Activated naive CD8-positive, alpha-beta T cell treated with anti-CD3 and anti-CD28 coated beads, Interleukin-2, amount 10 ng/mL, durations not matched to agents 7 days and 5 days (primary cell): ENCODE measurements at regions not wholly inside any gene's neighbourhood (a gene's known extent, or its start where the extent isn't known, plus 50 kb on each side); places are given as distances from the start of the nearest gene placed in this dataset.

Source experiments
- ATAC-seq: fragments of 150-1000 bp; cut with Tn5 transposase; one replicate; pipeline ENCODE4 v1.10.0; 2021; ENCODE audit warnings: low read depth, moderate library complexity
- POLR2A ChIA-PET: fragments of 350-600 bp; sonication (Branson Sonifier 250); formaldehyde crosslinking; loops from one replicate; lab custom pipeline; 2021; ENCODE audit warnings: antibody characterized with exemption; lab: Charles Lee
- DNase-seq: peaks from one replicate; pipeline ENCODE4 v3.0.0; 2021
- H3K27ac Mint-ChIP-seq: one replicate; pipeline ENCODE4 v1.8.0; 2022; ENCODE audit warnings: mild to moderate bottlenecking, mixed read lengths
- H3K27me3 Mint-ChIP-seq: one replicate; pipeline ENCODE4 v1.8.0; 2022; ENCODE audit warnings: mild to moderate bottlenecking, moderate library complexity, mixed read lengths
- H3K36me3 Mint-ChIP-seq: one replicate; pipeline ENCODE4 v1.8.0; 2021; ENCODE audit warnings: mild to moderate bottlenecking, mixed read lengths
- H3K4me1 Mint-ChIP-seq: one replicate; pipeline ENCODE4 v1.8.0; 2021; ENCODE audit warnings: mixed read lengths
- H3K4me3 Mint-ChIP-seq: one replicate; pipeline ENCODE4 v1.8.0; 2022; ENCODE audit warnings: mild to moderate bottlenecking, moderate library complexity, mixed read lengths
- H3K9me3 Mint-ChIP-seq: one replicate; pipeline ENCODE4 v1.8.0; 2021; ENCODE audit warnings: mixed read lengths

DNA sequence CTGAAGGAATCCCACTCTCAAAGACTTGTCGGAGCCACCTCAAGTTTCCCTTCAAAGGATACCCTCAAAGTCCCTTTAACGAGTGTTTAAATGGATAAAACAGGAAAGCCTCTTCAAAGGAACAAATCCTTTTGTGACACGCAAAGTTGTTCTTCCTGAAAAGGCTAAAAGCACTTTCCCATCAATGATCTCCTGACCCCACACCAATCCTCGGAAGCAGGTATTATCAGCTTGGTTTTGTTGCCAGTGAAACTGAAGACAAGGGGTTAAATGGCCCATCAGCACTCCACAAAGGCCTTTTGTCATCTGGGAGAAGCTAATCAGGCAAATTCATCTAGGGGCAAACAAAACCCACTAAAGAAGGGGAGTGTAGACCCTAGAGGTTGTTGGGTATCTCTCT is 418.0 kb upstream of the ID2 start:
- DNase-seq = no peak
- Mint-ChIP-seq H3K9me3 (peaks cover 6% of the 10 kb centered on the region), H3K4me1 (peaks cover 11% of the 10 kb centered on the region), H3K4me3 (no peak overlapping the region), H3K36me3 (peaks cover 5% of the 10 kb centered on the region), H3K27me3 (peaks cover 18% of the 10 kb centered on the region), H3K27ac (no peak overlapping the region)
- POLR2A ChIA-PET = no interaction called here
- ATAC-seq = no peak

DNA sequence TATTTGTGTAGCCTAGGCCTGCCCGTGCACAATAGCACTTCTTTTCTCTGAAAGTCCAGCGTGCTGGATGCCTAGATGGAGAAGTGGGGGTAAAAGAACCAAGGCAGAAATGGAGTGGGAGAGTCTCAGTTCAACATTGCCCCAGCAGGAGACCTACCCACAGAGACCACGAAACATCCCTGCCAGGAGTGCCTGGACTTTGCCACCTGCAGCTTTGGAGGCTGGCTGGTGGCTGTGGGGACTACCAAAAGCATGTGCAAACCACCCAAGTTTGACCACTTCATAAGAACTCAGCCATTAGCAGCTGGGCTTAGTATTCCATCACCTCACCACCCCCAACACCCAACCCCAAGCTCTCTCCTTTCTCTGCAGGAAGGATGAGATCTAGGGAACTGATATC is 416.9 kb upstream of the ID2 start:
- Mint-ChIP-seq H3K27ac (no peak overlapping the region), H3K9me3 (peaks cover 6% of the 10 kb centered on the region), H3K4me1 (peaks cover 10% of the 10 kb centered on the region), H3K36me3 (peaks cover 5% of the 10 kb centered on the region), H3K27me3 (peaks cover 18% of the 10 kb centered on the region), H3K4me3 (no peak overlapping the region)
- POLR2A ChIA-PET = no interaction called here
- no peak for ATAC-seq
- no peak for DNase-seq

GRCh38 chr2:8265476-8266226 is 416.2 kb upstream of the ID2 start:
- Mint-ChIP-seq H3K36me3 (peaks cover 5% of the 10 kb centered on the region), H3K9me3 (peaks cover 6% of the 10 kb centered on the region), H3K27ac (no peak overlapping the region), H3K4me1 (peaks cover 10% of the 10 kb centered on the region), H3K27me3 (peaks cover 15% of the 10 kb centered on the region), H3K4me3 (no peak overlapping the region)
- ATAC-seq (no peak), DNase-seq (no peak)
- POLR2A ChIA-PET = no interaction called here

DNA sequence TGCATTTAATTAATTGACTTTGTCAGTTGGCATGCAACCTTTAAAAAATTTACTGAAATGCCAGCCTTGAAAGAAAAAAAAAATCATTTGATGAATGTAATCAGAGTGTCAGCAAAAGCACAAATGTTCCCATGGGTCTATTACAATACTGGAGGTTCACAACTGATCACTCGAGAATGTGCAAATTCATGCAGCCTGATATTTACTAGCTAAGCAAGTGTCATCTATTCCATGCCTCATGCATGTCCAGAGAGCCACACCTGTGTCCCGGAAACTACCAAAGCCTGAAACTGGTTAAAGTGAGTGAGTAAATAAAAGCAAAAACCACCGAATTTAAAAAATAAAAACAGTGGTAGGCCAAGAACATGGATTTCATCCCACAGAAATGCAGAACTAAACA is 415.3 kb upstream of the ID2 start:
- no peak overlapping the region for H3K4me3 Mint-ChIP-seq
- POLR2A ChIA-PET = no interaction called here
- DNase-seq (no peak), ATAC-seq (no peak)
- peaks cover 7% of the 10 kb centered on the region for H3K9me3 Mint-ChIP-seq
- H3K27ac Mint-ChIP-seq = no peak overlapping the region
- peaks cover 5% of the 10 kb centered on the region for H3K36me3 Mint-ChIP-seq
- H3K4me1 Mint-ChIP-seq = peaks cover 10% of the 10 kb centered on the region
- H3K27me3 Mint-ChIP-seq = peaks cover 8% of the 10 kb centered on the region

DNA sequence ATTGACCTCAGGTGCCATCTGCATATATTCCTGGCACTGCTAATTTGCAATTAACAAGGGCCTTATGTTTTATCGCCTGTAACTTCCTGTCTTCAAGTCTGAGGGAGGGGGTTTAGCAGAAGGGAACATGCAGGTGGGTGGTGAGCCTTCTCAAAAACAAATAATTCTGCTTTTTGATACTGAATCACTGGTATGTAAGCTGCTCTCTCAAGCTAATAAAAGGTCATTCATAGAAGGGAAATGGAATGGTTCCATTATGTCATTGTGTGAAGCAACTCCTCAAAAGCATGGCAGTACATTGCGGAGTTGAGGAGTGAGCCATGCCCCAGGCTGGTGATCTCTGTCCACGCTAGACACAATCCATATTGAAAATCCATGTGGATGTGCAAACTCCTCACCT is 414.8 kb upstream of the ID2 start:
- H3K4me3 Mint-ChIP-seq = no peak overlapping the region
- peaks cover 7% of the 10 kb centered on the region for H3K9me3 Mint-ChIP-seq
- DNase-seq = no peak
- no peak for ATAC-seq
- peaks cover 10% of the 10 kb centered on the region for H3K4me1 Mint-ChIP-seq
- POLR2A ChIA-PET = no interaction called here
- no peak overlapping the region for H3K27ac Mint-ChIP-seq
- peaks cover 8% of the 10 kb centered on the region for H3K27me3 Mint-ChIP-seq
- peaks cover 7% of the 10 kb centered on the region for H3K36me3 Mint-ChIP-seq

DNA sequence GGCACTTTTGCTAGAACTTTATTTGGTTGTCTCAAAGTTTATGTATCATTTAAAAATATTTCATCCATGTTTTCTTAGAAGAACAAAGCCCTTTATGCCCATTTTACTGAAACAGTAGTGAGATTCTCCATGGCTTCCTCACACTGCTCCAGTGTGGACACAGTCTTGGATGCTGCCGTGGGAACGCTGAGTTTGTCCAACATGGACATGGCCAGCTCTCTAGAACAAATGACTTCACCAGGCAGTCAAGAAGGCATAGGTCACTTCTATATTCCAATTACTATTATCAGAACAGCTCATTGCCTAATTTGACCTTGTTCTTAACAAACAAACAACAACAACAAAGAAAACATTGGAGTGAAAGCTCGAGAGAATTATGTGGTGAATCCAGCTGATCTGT is 414.1 kb upstream of the ID2 start:
- H3K4me3 Mint-ChIP-seq = no peak overlapping the region
- no peak for ATAC-seq
- H3K27ac Mint-ChIP-seq = no peak overlapping the region
- H3K9me3 Mint-ChIP-seq = peaks cover 7% of the 10 kb centered on the region
- H3K27me3 Mint-ChIP-seq = peaks cover 9% of the 10 kb centered on the region
- H3K4me1 Mint-ChIP-seq = peaks cover 8% of the 10 kb centered on the region
- no peak for DNase-seq
- H3K36me3 Mint-ChIP-seq = peaks cover 13% of the 10 kb centered on the region
- POLR2A ChIA-PET = no interaction called here

- Mint-ChIP-seq H3K4me3 (no peak overlapping the region), H3K36me3 (peaks cover 14% of the 10 kb centered on the region), H3K27me3 (peaks cover 9% of the 10 kb centered on the region), H3K27ac (no peak overlapping the region), H3K9me3 (peaks cover 6% of the 10 kb centered on the region), H3K4me1 (peaks cover 4% of the 10 kb centered on the region)
- ATAC-seq = no peak
- DNase-seq = no peak
- POLR2A ChIA-PET = no interaction called here
Observed at GRCh38 chr2:8268172-8268783, 413.6 kb upstream of the ID2 start.

DNA sequence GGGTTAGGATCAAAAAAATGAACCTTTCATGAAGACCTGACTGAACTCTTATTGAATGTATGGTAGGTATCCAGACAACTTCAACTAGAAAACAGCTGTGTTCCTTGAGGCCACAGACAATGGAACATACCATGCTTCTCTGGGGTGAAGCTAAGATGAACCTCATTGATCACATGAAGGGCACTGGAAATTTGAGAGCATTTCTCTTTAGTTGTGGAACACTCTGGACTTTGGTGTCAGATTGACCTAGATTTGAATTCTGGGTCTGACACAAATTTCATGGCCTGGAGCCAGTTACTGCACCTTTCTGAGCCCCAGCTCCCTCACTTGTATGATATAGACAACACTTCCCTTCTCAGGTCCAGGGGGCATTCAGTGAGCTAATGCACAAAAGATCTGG is 411.2 kb upstream of the ID2 start:
- Mint-ChIP-seq H3K27me3 (peaks cover 5% of the 10 kb centered on the region), H3K4me3 (no peak overlapping the region), H3K27ac (no peak overlapping the region), H3K4me1 (peaks cover 4% of the 10 kb centered on the region), H3K9me3 (peaks cover 1% of the 10 kb centered on the region), H3K36me3 (peaks cover 15% of the 10 kb centered on the region)
- POLR2A ChIA-PET = no interaction called here
- no peak for ATAC-seq
- no peak for DNase-seq

- peaks cover 4% of the 10 kb centered on the region for H3K4me1 Mint-ChIP-seq
- peaks cover 5% of the 10 kb centered on the region for H3K27me3 Mint-ChIP-seq
- H3K27ac Mint-ChIP-seq = peak overlapping the region; percentile 1
- peaks cover 1% of the 10 kb centered on the region for H3K9me3 Mint-ChIP-seq
- H3K4me3 Mint-ChIP-seq = no peak overlapping the region
- POLR2A ChIA-PET = no interaction called here
- ATAC-seq = no peak
- no peak for DNase-seq
- H3K36me3 Mint-ChIP-seq = peaks cover 14% of the 10 kb centered on the region
Observed at GRCh38 chr2:8271461-8271860, 410.4 kb upstream of the ID2 start.

- H3K36me3 Mint-ChIP-seq = peaks cover 13% of the 10 kb centered on the region
- peaks cover 1% of the 10 kb centered on the region for H3K9me3 Mint-ChIP-seq
- POLR2A ChIA-PET = no interaction called here
- no peak overlapping the region for H3K27ac Mint-ChIP-seq
- H3K27me3 Mint-ChIP-seq = peaks cover 13% of the 10 kb centered on the region
- DNase-seq (no peak), ATAC-seq (no peak)
- peaks cover 4% of the 10 kb centered on the region for H3K4me1 Mint-ChIP-seq
- H3K4me3 Mint-ChIP-seq = no peak overlapping the region
Observed at GRCh38 chr2:8276026-8276425, 405.8 kb upstream of the ID2 start.

DNA sequence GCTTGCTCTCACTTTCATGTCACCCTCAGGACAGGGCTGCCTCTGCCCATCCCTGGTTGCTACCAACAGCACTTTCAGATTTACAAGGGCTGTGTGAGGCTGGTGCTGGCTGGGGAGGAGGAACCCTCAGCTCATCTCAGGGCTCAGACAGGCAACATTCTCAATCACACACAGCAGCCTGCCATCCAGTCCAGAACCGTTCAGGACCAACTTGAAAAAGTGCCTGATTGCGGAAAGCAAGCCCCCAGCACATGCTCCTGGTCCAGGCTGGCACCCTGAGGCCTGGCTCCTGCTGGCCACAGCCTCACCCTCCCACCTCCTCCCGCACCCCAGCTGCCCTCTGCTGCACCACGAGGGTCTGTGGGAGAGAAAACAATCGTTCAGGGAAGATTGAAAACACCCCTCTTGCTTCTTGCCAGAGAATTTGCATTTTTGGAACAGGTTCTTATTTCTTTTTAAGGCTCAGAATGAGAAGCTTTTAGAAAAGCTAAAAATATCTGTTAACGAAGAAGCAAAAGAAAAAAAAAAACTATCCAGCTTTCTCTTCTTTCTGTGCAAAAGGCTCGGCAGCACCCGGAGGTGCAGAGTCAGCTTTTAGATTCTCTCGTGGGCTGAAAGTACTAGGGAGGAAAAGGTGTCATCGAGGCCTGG is 403.8 kb upstream of the ID2 start:
- DNase-seq (no peak), ATAC-seq (no peak)
- Mint-ChIP-seq H3K4me1 (peaks cover 4% of the 10 kb centered on the region), H3K4me3 (no peak overlapping the region), H3K9me3 (no peaks in the 10 kb centered on the region), H3K27me3 (peaks cover 11% of the 10 kb centered on the region), H3K27ac (no peak overlapping the region), H3K36me3 (peaks cover 4% of the 10 kb centered on the region)
- POLR2A ChIA-PET = interaction anchor here (0.7 kb wide), 1 partner anchor 111 kb away, joined by 3 read pairs; no protein-coding TSS in a partner anchor

DNA sequence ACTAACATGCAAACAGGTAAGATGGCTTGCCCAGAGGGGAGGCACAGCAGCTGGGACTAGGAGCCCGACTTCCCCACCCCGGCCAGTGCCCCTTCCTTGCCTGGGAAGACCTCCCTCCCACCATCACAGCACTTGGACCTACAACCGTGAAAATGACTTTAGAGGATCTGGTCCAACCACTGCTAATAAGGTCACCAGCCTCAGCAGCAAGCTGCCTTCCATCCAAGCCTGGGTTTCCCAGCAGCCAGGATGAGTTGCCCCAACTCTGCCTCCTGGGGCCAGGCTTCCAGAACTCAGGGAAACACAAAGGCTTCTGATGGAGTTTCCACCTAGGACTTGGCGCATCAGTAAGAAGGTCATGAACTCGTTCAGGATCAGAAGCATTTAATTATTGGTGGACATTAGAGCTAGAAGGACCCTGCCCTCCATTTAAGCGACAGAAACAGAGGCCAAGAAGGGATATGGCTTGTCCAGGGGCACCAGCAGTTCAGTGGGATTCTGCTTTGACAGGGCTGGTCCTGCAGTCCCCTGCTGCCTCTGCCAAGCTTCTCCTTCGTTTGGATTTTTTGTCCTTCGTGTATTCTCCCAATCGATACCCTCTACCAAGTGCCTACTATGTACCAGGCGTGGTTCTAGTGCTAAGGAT is 403.0 kb upstream of the ID2 start:
- H3K27me3 Mint-ChIP-seq = peaks cover 11% of the 10 kb centered on the region
- H3K36me3 Mint-ChIP-seq = no peaks in the 10 kb centered on the region
- peaks cover 2% of the 10 kb centered on the region for H3K4me1 Mint-ChIP-seq
- POLR2A ChIA-PET = no interaction called here
- H3K4me3 Mint-ChIP-seq = no peak overlapping the region
- no peaks in the 10 kb centered on the region for H3K9me3 Mint-ChIP-seq
- DNase-seq (no peak), ATAC-seq (no peak)
- H3K27ac Mint-ChIP-seq = no peak overlapping the region

- H3K9me3 Mint-ChIP-seq = no peaks in the 10 kb centered on the region
- H3K27ac Mint-ChIP-seq = no peak overlapping the region
- H3K4me1 Mint-ChIP-seq = peaks cover 2% of the 10 kb centered on the region
- no peak overlapping the region for H3K4me3 Mint-ChIP-seq
- no peak for ATAC-seq
- DNase-seq = no peak
- H3K27me3 Mint-ChIP-seq = peaks cover 11% of the 10 kb centered on the region
- POLR2A ChIA-PET = no interaction called here
- H3K36me3 Mint-ChIP-seq = no peaks in the 10 kb centered on the region
Observed at GRCh38 chr2:8279506-8279905, 402.4 kb upstream of the ID2 start.
